HepG2 (cell line): ENCODE measurements at regions not wholly inside any gene's neighbourhood (a gene's known extent, or its start where the extent isn't known, plus 50 kb on each side); places are given as distances from the start of the nearest gene placed in this dataset.

Experiments used
- AGO1 ChIP-seq: fragments of 200-400 bp; formaldehyde crosslinking; IDR thresholded peaks from 2 replicates; pipeline ENCODE4 v1.6.1; 2017; ENCODE audit warnings: mild to moderate bottlenecking, low read depth, low read length, moderate library complexity; ENCODE audit not compliant: poor library complexity, severe bottlenecking
- CC2D1A ChIP-seq: sonication (generic); formaldehyde crosslinking; IDR thresholded peaks from 2 replicates; pipeline ENCODE4 v1.8.1; 2023; ENCODE audit warnings: mild to moderate bottlenecking, missing genetic modification reagents
- GPN1 ChIP-seq: sonication (generic); formaldehyde crosslinking; IDR thresholded peaks from 2 replicates; pipeline ENCODE4 v1.5.1; 2020; ENCODE audit warnings: missing genetic modification reagents, borderline replicate concordance
- NONO ChIP-seq, 2 experiments: fragments of 450-650 bp in 1 of 2; sonication (generic) in 1 of 2; formaldehyde crosslinking in 1 of 2; IDR thresholded peaks in 1 of 2; conservative IDR thresholded peaks in 1 of 2; 2 replicates each; pipeline versions ENCODE4 v1.6.1 to v1.8.0; 2017 to 2022; ENCODE audit warnings: mild to moderate bottlenecking in 1 of 2, missing genetic modification reagents in 1 of 2, moderate library complexity in 1 of 2
- PREB ChIP-seq: sonication (generic); formaldehyde crosslinking; IDR thresholded peaks from 2 replicates; pipeline ENCODE4 v1.4.0; 2020; ENCODE audit warnings: missing genetic modification reagents
- REPIN1 ChIP-seq: sonication (generic); formaldehyde crosslinking; IDR thresholded peaks from 2 replicates; pipeline ENCODE4 v1.8.0; 2022; ENCODE audit warnings: missing genetic modification reagents, low read depth, mild to moderate bottlenecking, borderline replicate concordance
- REXO4 ChIP-seq: sonication (generic); formaldehyde crosslinking; IDR thresholded peaks from 2 replicates; pipeline ENCODE4 v1.8.0; 2022; ENCODE audit warnings: missing genetic modification reagents, mild to moderate bottlenecking, borderline replicate concordance
- RFX1 ChIP-seq: fragments of 450-650 bp; IDR thresholded peaks from 2 replicates; pipeline ENCODE4 v1.6.1; 2017
- SMC3 ChIP-seq: IDR thresholded peaks from 2 replicates; pipeline ENCODE4 v1.6.1; 2011; ENCODE audit warnings: low read length, improper control_type of control experiment
- YY1 ChIP-seq: IDR thresholded peaks from 2 replicates; pipeline ENCODE4 v1.6.1; 2011; ENCODE audit warnings: low read length, low read depth, moderate library complexity, mild to moderate bottlenecking; ENCODE audit not compliant: insufficient read depth, insufficient replicate concordance
- ZNF407 ChIP-seq: sonication (generic); formaldehyde crosslinking; IDR thresholded peaks from one replicate; pipeline ENCODE4 v1.5.1; 2020; ENCODE audit warnings: mild to moderate bottlenecking, missing genetic modification reagents; ENCODE audit errors: not compliant biosample characterization
- ZNF547 ChIP-seq: sonication (generic); formaldehyde crosslinking; IDR thresholded peaks from 2 replicates; pipeline ENCODE4 v1.5.1; 2020; ENCODE audit warnings: mild to moderate bottlenecking, missing genetic modification reagents
- ZSCAN20 ChIP-seq: sonication (generic); formaldehyde crosslinking; IDR thresholded peaks from 2 replicates; pipeline ENCODE4 v1.4.0; 2020; ENCODE audit warnings: missing genetic modification reagents, mild to moderate bottlenecking, borderline replicate concordance
- TF ChIP-seq, protein P1 (sequence below): sonication (generic); formaldehyde crosslinking; IDR thresholded peaks from 2 replicates; pipeline ENCODE4 v1.4.0; 2020; ENCODE audit warnings: mild to moderate bottlenecking, missing genetic modification reagents

GRCh38 chr4:104128850-104129213 lies 365.9 kb downstream of the CXXC4 start (continued):
- TF ChIP-seq ZNF407 (CRISPR knock-in tag) (no peak), GPN1 (CRISPR knock-in tag) (no peak), REPIN1 (CRISPR knock-in tag) (no peak), ZNF547 (no peak), AGO1 (no peak), REXO4 (CRISPR knock-in tag) (no peak), YY1 (no peak), ZSCAN20 (CRISPR knock-in tag) (no peak), CC2D1A (CRISPR knock-in tag) (no peak), SMC3 (no peak), PREB (CRISPR knock-in tag) (no peak), RFX1 (no peak), NONO (IDR thresholded peaks at IDR 0.05) (no peak), NONO (CRISPR knock-in tag; conservative IDR thresholded peaks at IDR 0.05) (no peak)
- TF ChIP-seq, protein P1, sequence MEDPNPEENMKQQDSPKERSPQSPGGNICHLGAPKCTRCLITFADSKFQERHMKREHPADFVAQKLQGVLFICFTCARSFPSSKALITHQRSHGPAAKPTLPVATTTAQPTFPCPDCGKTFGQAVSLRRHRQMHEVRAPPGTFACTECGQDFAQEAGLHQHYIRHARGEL (CRISPR knock-in tag): no peak
